ENCODE measurements at regions not wholly inside any gene's neighbourhood (a gene's known extent, or its start where the extent isn't known, plus 50 kb on each side); places are given as distances from the start of the nearest gene placed in this dataset.

DNA sequence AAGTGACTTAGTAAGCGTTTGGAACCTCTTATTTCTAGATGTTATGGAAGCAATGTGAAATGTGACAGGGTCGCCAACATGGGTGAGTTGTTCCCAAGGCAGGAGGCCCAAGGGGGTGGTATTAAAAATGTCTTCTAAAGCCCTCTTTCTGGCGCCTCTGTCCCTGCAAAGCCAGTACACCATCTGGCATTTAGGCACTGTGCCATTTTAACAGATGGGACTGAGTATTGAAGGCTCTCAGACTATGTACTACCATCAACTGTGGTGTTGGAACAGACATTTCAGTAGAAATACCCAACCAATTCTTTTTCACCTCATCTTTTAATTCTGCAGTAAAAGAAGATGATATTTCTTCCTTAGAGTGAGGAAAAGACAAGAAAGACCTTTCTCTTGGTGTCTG lies 384.5 kb upstream of the MMADHC start:
- TF ChIP-seq POLR2A (IDR thresholded peaks at IDR 0.05): no peak
- TF ChIP-seq, protein P1, sequence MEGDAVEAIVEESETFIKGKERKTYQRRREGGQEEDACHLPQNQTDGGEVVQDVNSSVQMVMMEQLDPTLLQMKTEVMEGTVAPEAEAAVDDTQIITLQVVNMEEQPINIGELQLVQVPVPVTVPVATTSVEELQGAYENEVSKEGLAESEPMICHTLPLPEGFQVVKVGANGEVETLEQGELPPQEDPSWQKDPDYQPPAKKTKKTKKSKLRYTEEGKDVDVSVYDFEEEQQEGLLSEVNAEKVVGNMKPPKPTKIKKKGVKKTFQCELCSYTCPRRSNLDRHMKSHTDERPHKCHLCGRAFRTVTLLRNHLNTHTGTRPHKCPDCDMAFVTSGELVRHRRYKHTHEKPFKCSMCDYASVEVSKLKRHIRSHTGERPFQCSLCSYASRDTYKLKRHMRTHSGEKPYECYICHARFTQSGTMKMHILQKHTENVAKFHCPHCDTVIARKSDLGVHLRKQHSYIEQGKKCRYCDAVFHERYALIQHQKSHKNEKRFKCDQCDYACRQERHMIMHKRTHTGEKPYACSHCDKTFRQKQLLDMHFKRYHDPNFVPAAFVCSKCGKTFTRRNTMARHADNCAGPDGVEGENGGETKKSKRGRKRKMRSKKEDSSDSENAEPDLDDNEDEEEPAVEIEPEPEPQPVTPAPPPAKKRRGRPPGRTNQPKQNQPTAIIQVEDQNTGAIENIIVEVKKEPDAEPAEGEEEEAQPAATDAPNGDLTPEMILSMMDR (IDR thresholded peaks at IDR 0.05): no peak
- DNase-seq: peak; percentile 17 to 38 (median 30)
- WGBS, 2 donors: 48 to 64% methylated on average over 3 of the region's 3 CpGs
- Histone ChIP-seq H3K4me1 (peaks cover 4% of the 10 kb centered on the region), H3K9me3 (no peaks in the 10 kb centered on the region), H3K27me3 (no peaks in the 10 kb centered on the region), H3K4me3 (no peak overlapping the region), H3K27ac (no peak overlapping the region), H3K36me3 (replicated peaks in 1 of 2; ENCODE audit: insufficient read depth in 1 of 2, low read depth in 2 of 2) (no peaks in the 10 kb centered on the region)
- intact Hi-C loops (cut with DNase I): no loop called here
- ATAC-seq: no peak

DNA sequence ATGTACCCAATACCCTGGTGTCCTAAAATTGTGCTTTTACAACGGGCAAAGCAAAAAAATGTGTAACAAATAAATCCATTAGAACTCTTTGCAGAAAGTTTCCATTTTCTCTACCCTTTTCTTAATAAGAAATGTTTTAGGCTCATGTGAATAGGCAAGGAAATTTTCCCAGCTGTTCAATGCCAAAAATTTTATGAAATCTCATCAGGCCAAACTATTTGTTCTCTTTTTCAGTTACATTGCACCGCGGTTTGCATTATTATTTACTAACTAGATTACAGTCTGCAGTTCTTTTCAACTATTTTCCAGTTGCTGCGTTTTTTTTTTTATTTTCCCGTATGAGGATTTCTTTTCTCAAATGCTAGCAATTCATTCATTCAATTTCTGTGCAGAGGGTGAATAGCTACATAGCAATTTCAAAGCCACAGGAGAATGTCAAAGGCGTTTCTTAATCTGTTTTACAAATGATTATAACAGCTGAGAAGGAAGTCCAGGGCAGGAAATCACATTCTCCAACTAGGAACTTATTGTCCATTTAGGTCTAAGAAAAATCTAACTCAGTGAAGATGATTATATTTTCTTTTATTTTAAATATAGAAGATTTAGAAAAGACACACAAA lies 367.5 kb upstream of the MMADHC start:
- WGBS, 2 donors: 43 to 48% methylated on average over 6 of the region's 6 CpGs
- DNase-seq (no peak), ATAC-seq (no peak)
- H3K4me3 ChIP-seq: no peak overlapping the region
- no peak for TF ChIP-seq POLR2A (IDR thresholded peaks at IDR 0.05)
- TF ChIP-seq, protein P1 (IDR thresholded peaks at IDR 0.05): no peak
- no peaks in the 10 kb centered on the region for H3K4me1 ChIP-seq
- H3K27me3 ChIP-seq: no peaks in the 10 kb centered on the region
- H3K27ac ChIP-seq: no peak overlapping the region
- no peaks in the 10 kb centered on the region for H3K36me3 ChIP-seq (replicated peaks in 1 of 2; ENCODE audit: insufficient read depth in 1 of 2, low read depth in 2 of 2)
- intact Hi-C loops (cut with DNase I): no loop called here
- H3K9me3 ChIP-seq: no peaks in the 10 kb centered on the region

DNA sequence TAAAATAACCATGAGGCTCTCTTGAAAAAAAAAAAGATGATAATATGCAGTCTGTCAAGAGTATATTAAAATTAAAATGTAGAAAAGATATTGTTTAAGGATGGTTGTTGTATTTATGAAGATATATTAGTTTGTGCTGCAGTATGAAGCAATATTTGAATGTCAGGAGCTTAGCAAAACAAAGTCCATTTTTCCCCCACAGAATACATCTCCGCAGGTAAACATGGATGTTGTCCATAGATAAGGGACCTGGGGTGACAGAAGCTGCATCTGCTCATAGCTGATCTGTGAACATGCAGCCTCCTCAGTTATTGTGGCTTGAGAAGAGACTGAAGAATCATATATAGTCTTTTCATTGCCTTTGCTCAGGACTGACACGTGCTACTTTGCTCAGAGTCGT lies 366.1 kb upstream of the MMADHC start:
- intact Hi-C loops (cut with DNase I): no loop called here
- 67 to 82% methylated on average over 3 of the region's 3 CpGs for WGBS, 2 donors

DNA sequence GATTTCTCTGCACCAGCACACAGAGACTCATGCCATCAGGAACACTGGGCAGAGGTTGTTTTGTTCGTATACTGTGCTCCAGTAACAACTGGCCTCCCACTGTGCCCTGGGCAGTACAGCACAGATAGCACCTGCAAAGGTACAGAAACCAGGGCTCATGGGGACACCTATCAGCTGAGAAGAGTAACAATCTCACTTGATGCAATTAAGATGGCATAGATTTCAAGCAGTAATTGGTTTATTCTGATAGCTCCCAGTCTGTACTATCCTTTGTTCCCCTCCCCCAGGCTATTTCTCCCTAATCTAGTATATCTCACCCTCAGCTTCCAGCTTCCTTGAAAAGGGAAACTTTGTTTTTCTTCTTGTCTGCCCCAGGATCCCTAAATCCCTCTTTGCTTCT lies 343.9 kb upstream of the MMADHC start:
- no peak for DNase-seq
- H3K27ac ChIP-seq: no peak overlapping the region
- intact Hi-C loops (cut with DNase I): no loop called here
- H3K4me3 ChIP-seq: no peak overlapping the region
- no peak for TF ChIP-seq POLR2A (IDR thresholded peaks at IDR 0.05)
- TF ChIP-seq, protein P1 (IDR thresholded peaks at IDR 0.05): no peak
- 50 to 69% methylated on average over 1 of the region's 1 CpG for WGBS, 2 donors
- no peaks in the 10 kb centered on the region for H3K27me3 ChIP-seq
- H3K9me3 ChIP-seq: no peaks in the 10 kb centered on the region
- no peaks in the 10 kb centered on the region for H3K4me1 ChIP-seq
- no peak for ATAC-seq
- no peaks in the 10 kb centered on the region for H3K36me3 ChIP-seq (replicated peaks in 1 of 2; ENCODE audit: insufficient read depth in 1 of 2, low read depth in 2 of 2)

More for the DNA sequence above, 366.1 kb upstream of the MMADHC start:
- TF ChIP-seq POLR2A (IDR thresholded peaks at IDR 0.05): no peak
- TF ChIP-seq, protein P1 (IDR thresholded peaks at IDR 0.05): no peak
- no peak overlapping the region for H3K27ac ChIP-seq
- no peaks in the 10 kb centered on the region for H3K4me1 ChIP-seq
- no peaks in the 10 kb centered on the region for H3K9me3 ChIP-seq
- no peak for DNase-seq
- H3K27me3 ChIP-seq: no peaks in the 10 kb centered on the region
- no peaks in the 10 kb centered on the region for H3K36me3 ChIP-seq (replicated peaks in 1 of 2; ENCODE audit: insufficient read depth in 1 of 2, low read depth in 2 of 2)
- no peak for ATAC-seq
- H3K4me3 ChIP-seq: no peak overlapping the region

DNA sequence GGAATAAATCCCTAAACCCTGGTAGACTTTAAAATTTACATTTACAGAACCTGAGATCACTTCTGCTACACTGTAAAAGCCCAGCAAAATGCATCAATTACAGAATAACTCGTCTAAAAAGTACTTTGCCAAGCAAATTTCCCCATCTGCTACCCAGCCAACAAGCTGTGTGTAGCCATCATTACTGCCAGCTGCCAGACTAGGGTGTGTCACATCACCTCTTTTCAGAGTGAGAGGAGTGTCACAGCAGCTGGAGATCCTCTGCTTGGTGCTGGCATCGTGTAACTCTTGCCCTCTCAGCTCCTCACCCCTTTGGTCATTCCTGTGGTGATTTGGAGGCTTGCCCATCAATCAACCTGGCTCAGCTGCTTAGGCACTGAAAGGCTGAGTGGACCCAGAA lies 340.4 kb upstream of the MMADHC start:
- DNase-seq (no peak), ATAC-seq (no peak)
- Histone ChIP-seq H3K4me1 (no peaks in the 10 kb centered on the region), H3K27me3 (no peaks in the 10 kb centered on the region), H3K27ac (no peak overlapping the region), H3K36me3 (replicated peaks in 1 of 2; ENCODE audit: insufficient read depth in 1 of 2, low read depth in 2 of 2) (no peaks in the 10 kb centered on the region), H3K9me3 (no peaks in the 10 kb centered on the region), H3K4me3 (no peak overlapping the region)
- WGBS, 2 donors: 30 to 38% methylated on average over 2 of the region's 2 CpGs
- no peak for TF ChIP-seq POLR2A (IDR thresholded peaks at IDR 0.05)
- TF ChIP-seq, protein P1 (IDR thresholded peaks at IDR 0.05): no peak
- intact Hi-C loops (cut with DNase I): no loop called here
